Amygdala (tissue), 56 donors: ENCODE measurements at regions not wholly inside any gene's neighbourhood (a gene's known extent, or its start where the extent isn't known, plus 50 kb on each side); places are given as distances from the start of the nearest gene placed in this dataset.
"Not testable (repeated sequence)": the region's sequence is repeated elsewhere in the genome, so short reads cannot be mapped to it uniquely, and the experiment has no call there.

Experiments used
- DNase-seq, 56 donors: peaks; one replicate each; lab custom pipeline; 2025; lab: John Stamatoyannopoulos, UW

DNA sequence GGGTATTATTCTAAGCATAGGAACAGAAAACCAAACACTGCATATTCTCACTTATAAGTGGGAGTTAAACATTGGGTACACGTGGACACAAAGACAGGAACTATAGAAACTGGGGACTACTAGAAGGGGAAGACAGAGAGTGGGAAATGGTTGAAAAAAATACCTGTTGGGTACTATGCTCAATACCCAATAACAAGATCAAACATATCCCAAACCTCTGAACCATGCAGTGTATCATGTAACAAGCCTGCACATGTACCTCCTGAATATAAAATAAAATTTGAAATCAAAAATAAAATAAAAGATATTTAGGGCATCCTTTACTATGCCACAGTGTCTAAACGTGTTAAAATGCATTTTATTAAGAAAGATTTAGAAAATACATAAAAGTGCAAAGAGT, 221.0 kb upstream of the TFPI start:
- no peak for DNase-seq

- no peak for DNase-seq
Measured at GRCh38 chr2:187775651-187776050, 221.4 kb upstream of the TFPI start.

DNA sequence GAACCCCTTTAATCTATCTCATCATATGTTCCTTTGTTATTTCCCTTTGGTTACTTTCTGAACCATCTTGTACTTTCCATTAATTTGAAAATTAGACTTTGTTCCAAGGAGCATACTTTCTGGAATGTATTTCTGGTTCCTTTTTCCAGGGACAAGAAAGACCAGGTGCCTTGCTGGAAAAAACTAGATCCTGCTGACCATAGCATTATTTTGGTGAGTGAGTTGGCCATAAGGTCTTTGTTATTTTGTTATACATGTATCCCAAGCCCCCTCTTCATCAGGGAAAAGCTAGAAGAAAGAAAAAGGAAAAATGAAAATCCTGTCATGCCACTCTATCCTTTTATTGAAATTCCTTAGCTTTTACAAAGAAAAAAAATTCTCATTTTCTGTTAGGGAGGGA, 228.1 kb upstream of the TFPI start:
- no peak for DNase-seq

DNA sequence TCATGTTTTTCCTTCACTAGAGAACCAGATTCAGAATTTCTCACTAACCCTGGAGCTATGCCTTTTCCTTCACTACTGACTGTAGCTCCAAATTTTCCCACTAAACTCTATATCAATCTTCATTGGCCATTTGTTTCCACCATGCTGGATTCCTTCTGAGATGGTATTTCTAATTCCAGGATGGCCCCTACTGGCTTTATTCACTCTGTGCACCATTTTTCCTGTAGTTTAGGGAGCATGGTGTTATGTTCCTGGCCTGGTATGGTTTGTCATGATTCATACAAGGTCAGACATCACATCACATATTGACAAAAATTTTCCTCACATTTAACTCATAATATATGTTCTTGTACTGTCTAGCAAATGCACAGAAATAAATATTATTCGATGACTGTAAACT, 229.2 kb upstream of the TFPI start:
- DNase-seq, result no peak

DNA sequence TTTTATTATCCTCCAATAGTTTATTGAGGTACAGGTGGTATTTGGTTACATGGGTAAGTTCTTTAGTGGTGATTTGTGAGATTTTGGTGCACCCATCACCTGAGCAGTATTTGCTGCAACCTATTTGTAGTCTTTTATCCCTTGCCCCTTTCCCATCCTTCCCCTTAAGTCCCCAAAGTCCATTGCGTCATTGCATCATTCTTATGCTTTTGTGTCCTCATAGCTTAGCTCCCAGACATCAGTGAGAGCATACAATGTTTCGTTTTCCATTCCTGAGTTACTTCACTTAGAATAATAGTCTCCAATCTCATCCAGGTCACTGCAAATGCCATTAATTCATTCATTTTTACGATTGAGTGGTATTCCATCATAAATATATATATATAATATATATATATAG, 229.9 kb upstream of the TFPI start:
- DNase-seq, result not testable (repeated sequence)

DNA sequence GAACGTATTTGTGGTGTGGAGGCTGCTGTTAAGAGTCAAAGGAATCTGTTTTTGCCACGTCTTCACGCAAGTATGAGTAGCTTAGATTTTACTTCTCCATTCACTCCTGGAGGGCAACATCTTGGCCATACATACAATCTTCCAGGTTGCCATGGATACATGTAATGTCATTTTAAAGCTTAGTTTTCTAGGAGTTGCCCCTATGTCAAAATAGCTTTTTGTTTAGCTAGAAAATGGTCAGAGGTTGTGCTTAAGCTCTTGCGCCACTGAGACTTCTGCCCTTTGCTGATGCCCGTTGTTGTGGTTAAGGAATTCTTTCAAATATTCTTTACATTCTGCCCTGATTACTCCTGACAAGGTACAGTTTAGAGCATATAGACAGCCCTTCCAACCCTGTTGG, 245.4 kb upstream of the TFPI start:
- DNase-seq, result no peak

- no peak for DNase-seq
Measured at GRCh38 chr2:187803816-187804215, 249.6 kb upstream of the TFPI start.

GRCh38 chr2:187815113-187815512, 260.9 kb upstream of the TFPI start:
- DNase-seq, result no peak

- no peak for DNase-seq
Measured at GRCh38 chr2:187819624-187820023, 265.4 kb upstream of the TFPI start.

DNA sequence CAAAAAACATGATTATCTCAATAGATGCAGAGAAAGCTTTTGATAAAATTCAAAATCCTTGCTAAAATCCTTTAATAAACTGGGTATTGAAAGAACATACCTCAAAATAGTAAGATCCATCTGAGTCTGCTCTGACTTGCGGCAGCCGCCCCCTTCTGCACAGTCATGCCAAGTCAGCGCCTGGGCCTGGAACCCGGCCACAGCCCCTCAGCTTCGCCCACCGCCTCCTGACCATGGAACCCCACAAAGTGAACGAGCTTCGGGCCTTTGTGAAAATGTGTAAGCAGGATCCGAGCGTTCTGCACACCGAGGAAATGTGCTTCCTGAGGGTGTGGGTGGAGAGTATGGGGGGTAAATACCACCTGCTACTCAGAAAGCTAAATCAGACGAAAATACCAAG, 270.9 kb upstream of the TFPI start:
- DNase-seq, result no peak

DNA sequence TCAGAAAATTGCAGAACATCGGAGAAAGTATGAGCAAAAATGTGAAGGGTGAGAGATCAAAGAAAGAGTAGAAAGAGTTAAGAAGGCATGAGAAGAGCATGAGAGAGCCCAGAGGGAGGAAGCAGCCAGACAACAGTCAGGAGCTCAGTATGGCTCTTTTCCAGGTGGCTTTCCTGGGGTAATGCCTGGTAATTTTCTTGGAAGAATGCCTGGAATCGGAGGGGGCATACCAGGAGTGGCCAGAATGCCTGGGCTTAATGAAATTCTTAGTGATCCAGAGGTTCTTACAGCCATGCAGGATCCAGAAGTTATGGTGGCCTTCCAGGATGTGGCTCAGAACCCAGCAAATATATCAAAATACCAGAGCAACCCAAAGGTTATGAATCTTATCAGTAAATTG, 271.8 kb upstream of the TFPI start:
- no peak for DNase-seq

DNA sequence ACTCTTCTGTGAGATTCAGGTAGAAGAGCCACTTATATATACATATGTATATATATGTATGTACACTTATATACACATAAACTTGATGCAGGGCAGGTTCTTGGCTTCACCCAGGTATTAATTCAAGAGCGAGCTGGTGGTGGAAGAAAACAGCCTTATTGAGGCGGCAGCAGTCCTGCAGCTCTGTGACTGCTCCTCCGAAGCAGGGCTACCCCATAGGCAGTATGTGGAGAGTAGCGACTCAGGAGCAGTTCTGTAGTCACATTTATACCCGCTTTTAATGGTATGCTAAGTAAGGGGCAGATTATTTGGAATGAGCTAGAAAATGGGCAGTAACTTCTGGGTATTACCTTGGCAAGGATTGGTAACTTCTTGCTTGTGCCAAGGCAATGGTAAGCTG, 280.6 kb upstream of the TFPI start:
- DNase-seq, result no peak

GRCh38 chr2:187838690-187839089, 284.5 kb upstream of the TFPI start:
- no peak for DNase-seq

GRCh38 chr2:187842315-187842714, 288.1 kb upstream of the TFPI start:
- no peak for DNase-seq

- DNase-seq, result peak in 1 of 56 donors; percentile 4
Measured at GRCh38 chr2:187842978-187843847, 289.0 kb upstream of the TFPI start.

GRCh38 chr2:187847245-187848208, 293.3 kb upstream of the TFPI start:
- no peak for DNase-seq

DNA sequence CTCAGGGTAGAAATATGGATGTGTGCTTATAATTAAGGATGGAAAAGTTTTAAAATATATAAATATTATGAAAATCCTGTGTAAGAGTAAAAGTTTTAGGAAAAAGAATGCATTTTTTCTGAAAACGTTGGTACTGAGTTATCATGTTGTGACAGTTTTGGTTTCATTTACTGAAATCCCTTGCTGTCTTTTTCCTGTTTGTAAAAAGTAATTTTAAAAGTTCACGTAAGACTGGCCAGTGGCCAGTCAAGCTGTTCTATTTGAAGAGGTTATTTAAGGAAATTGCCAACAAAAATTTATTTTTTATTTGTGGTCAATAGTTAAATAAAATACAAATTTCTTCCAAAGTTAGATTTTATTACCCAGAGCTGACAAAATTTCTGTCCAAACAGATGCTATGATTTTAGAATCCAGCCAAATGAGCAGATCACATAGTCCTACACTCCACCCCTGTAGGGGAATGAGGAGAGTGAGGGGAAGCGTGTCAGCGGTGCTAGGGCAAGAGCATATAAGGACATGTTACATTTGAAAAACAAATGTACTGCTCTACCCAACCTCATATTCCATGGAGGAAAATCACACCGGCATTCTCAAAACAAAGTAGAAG, 297.8 kb upstream of the TFPI start:
- no peak for DNase-seq

GRCh38 chr2:187853381-187853791, 299.2 kb upstream of the TFPI start:
- no peak for DNase-seq

DNA sequence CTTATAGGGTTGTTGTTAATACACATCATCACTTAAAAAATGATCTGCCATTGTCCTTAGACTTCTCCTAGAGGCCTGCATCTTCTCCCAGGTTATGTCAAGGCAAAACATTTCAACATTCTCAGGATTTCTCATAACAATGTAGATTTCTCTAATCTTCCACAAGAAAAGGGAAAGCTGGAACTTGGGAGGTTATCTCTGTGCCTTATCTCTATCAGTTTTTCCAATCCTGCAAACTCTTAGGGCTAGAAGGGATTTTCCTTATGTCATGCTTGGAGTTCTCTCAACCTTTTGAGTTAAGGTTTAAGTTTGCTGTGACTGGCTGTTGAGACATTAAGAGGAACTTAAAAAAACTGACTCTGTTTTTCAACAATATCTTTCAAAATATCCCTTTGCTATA, 300.6 kb upstream of the TFPI start:
- DNase-seq, result no peak

GRCh38 chr2:187855689-187856088, 301.5 kb upstream of the TFPI start:
- DNase-seq, result no peak

DNA sequence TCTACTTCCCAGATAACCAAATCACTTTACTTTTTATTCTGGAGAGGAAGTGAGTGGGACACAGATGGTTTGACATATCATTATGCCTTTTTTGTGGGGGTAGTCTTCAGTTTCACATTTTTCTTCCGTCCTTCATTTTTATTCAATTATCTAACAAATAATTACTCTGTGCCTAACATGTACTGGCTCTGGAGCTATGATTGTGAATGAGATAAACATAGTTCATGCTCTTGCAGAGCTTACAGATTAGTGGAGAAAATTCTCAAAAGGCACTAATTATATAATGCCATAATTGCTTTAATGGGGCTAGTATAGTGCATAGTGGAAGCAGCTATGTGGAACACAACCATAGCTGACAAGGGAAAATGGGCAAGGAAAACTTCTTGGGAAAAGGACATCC, 303.6 kb upstream of the TFPI start:
- no peak for DNase-seq
